Tibial artery (tissue), 4 donors: ENCODE measurements at regions not wholly inside any gene's neighbourhood (a gene's known extent, or its start where the extent isn't known, plus 50 kb on each side); places are given as distances from the start of the nearest gene placed in this dataset.

Source experiments
- DNase-seq, 2 donors: peaks; one replicate each; pipeline ENCODE4 v3.0.0-alpha.2; 2019
- H3K27ac ChIP-seq, 2 donors: fragments of 200-600 bp; sonication (generic) in 1 of 2; 1 replicate in 1 of 2; 2 replicates in 1 of 2; pipeline ENCODE4 v1.5.1; 2018 to 2019; ENCODE audit warnings: mild to moderate bottlenecking in 1 of 2
- H3K27me3 ChIP-seq, 2 donors: fragments of 200-600 bp; sonication (generic) in 1 of 2; one replicate each; pipeline versions ENCODE4 v1.5.1 to v1.6.0; 2016 to 2019
- H3K36me3 ChIP-seq, 3 donors: fragments of 200-600 bp; sonication (generic) in 2 of 3; one replicate each; pipeline ENCODE4 v1.5.1; 2016 to 2019; ENCODE audit warnings: mild to moderate bottlenecking in 2 of 3
- H3K4me1 ChIP-seq, 4 donors: fragments of 200-600 bp; sonication (generic) in 2 of 4; 1 replicate in 3 of 4; 2 replicates in 1 of 4; pipeline ENCODE4 v1.5.1; 2016 to 2019
- H3K4me3 ChIP-seq, 2 donors: fragments of 200-600 bp; sonication (generic) in 1 of 2; 1 replicate in 1 of 2; 2 replicates in 1 of 2; pipeline ENCODE4 v1.5.1; 2018 to 2019; ENCODE audit warnings: mild to moderate bottlenecking in 2 of 2
- H3K9me3 ChIP-seq, 3 donors: fragments of 200-600 bp; sonication (generic) in 1 of 3; one replicate each; pipeline ENCODE4 v1.5.1; 2016 to 2019
- CTCF ChIP-seq, 2 experiments: fragments of 200-600 bp in 1 of 2; fragments of 450-650 bp in 1 of 2; IDR thresholded peaks; one replicate each; pipeline ENCODE4 v1.5.1; 2017 to 2019; ENCODE audit warnings: antibody characterized with exemption in 2 of 2, mild to moderate bottlenecking in 1 of 2, moderate library complexity in 1 of 2
- intact Hi-C: fragments of 100-400 bp; cut with DNase I; formaldehyde crosslinking; loops from one replicate; pipeline ENCODE4 v1.15.0; 2023; ENCODE audit warnings: low total_unique reads

- peak in 1 of 2 donors; percentile 19 for DNase-seq
- H3K27ac ChIP-seq, result no peak overlapping the region
- no peak for TF ChIP-seq CTCF (IDR thresholded peaks at IDR 0.05)
These were observed 67.1 kb downstream of the MYEOV start for GRCh38 chr11:69361048-69361447.

GRCh38 chr11:69361466-69361865 lies 67.5 kb downstream of the MYEOV start:
- Histone ChIP-seq H3K4me1 (no peaks in the 10 kb centered on the region), H3K4me3 (no peak overlapping the region), H3K36me3 (no peaks in the 10 kb centered on the region), H3K9me3 (peaks cover 0 to 7% (median 5%) of the 10 kb centered on the region in 3 donors), H3K27me3 (peaks cover 0 to 8% of the 10 kb centered on the region in 2 donors), H3K27ac (no peak overlapping the region)
- intact Hi-C loops, result no loop called here
- no peak for TF ChIP-seq CTCF (IDR thresholded peaks at IDR 0.05)
- DNase-seq, result peak in 1 of 2 donors; percentile 19

More at GRCh38 chr11:69361048-69361447, 67.1 kb downstream of the MYEOV start:
- no peak overlapping the region for H3K4me3 ChIP-seq
- H3K4me1 ChIP-seq, result no peaks in the 10 kb centered on the region
- intact Hi-C loops, result no loop called here
- peaks cover 0 to 7% (median 5%) of the 10 kb centered on the region in 3 donors for H3K9me3 ChIP-seq
- peaks cover 0 to 11% of the 10 kb centered on the region in 2 donors for H3K27me3 ChIP-seq
- no peaks in the 10 kb centered on the region for H3K36me3 ChIP-seq

- Histone ChIP-seq H3K9me3 (peaks cover 0 to 7% (median 5%) of the 10 kb centered on the region in 3 donors), H3K36me3 (no peaks in the 10 kb centered on the region), H3K4me1 (no peaks in the 10 kb centered on the region), H3K27me3 (no peaks in the 10 kb centered on the region), H3K4me3 (no peak overlapping the region), H3K27ac (no peak overlapping the region)
- no peak for TF ChIP-seq CTCF (IDR thresholded peaks at IDR 0.05)
- intact Hi-C loops, result no loop called here
- peak in 1 of 2 donors; percentile 17 for DNase-seq
These were observed 68.4 kb downstream of the MYEOV start for GRCh38 chr11:69362315-69362714.

GRCh38 chr11:69364921-69365320 lies 71.0 kb downstream of the MYEOV start:
- Histone ChIP-seq H3K36me3 (no peaks in the 10 kb centered on the region), H3K27me3 (no peaks in the 10 kb centered on the region), H3K4me1 (no peaks in the 10 kb centered on the region), H3K4me3 (no peak overlapping the region), H3K27ac (no peak overlapping the region), H3K9me3 (peaks cover 0 to 10% (median 1%) of the 10 kb centered on the region in 3 donors)
- intact Hi-C loops, result no loop called here
- no peak for TF ChIP-seq CTCF (IDR thresholded peaks at IDR 0.05)
- DNase-seq, result no peak

GRCh38 chr11:69365558-69365957 lies 71.6 kb downstream of the MYEOV start:
- no peak for TF ChIP-seq CTCF (IDR thresholded peaks at IDR 0.05)
- intact Hi-C loops, result no loop called here

GRCh38 chr11:69366591-69366990 lies 72.6 kb downstream of the MYEOV start:
- intact Hi-C loops, result no loop called here
- DNase-seq, result no peak
- Histone ChIP-seq H3K9me3 (peaks cover 0 to 7% (median 0%) of the 10 kb centered on the region in 3 donors), H3K27me3 (no peaks in the 10 kb centered on the region), H3K4me3 (no peak overlapping the region), H3K4me1 (no peaks in the 10 kb centered on the region), H3K36me3 (no peaks in the 10 kb centered on the region), H3K27ac (no peak overlapping the region)
- TF ChIP-seq CTCF (IDR thresholded peaks at IDR 0.05), result no peak

More at GRCh38 chr11:69365558-69365957, 71.6 kb downstream of the MYEOV start:
- H3K4me1 ChIP-seq, result no peaks in the 10 kb centered on the region
- DNase-seq, result no peak
- no peaks in the 10 kb centered on the region for H3K27me3 ChIP-seq
- H3K4me3 ChIP-seq, result no peak overlapping the region
- H3K36me3 ChIP-seq, result no peaks in the 10 kb centered on the region
- H3K9me3 ChIP-seq, result peaks cover 0 to 7% (median 0%) of the 10 kb centered on the region in 3 donors
- no peak overlapping the region for H3K27ac ChIP-seq
